Heart right ventricle (tissue), 16 donors: ENCODE measurements at regions not wholly inside any gene's neighbourhood (a gene's known extent, or its start where the extent isn't known, plus 50 kb on each side); places are given as distances from the start of the nearest gene placed in this dataset.
"Not testable (repeated sequence)": the region's sequence is repeated elsewhere in the genome, so short reads cannot be mapped to it uniquely, and the experiment has no call there.

Experiments
- ATAC-seq, 8 donors: fragments of 200-7000 bp; cut with Tn5 transposase; one replicate each; pipeline ENCODE4 v1.9.1; 2020; ENCODE audit warnings: mild to moderate bottlenecking in 8 of 8, moderate library complexity in 8 of 8, moderate number of reproducible peaks in 1 of 8
- DNase-seq, 2 donors: peaks; one replicate each; pipeline ENCODE4 v3.0.0-alpha.2; 2020
- H3K27ac ChIP-seq, 10 donors: fragments of 200-600 bp; sonication (generic) in 2 of 10; one replicate each; pipeline versions ENCODE4 v1.5.0 to v1.8.0; 2020 to 2022; ENCODE audit warnings: mild to moderate bottlenecking in 3 of 10
- H3K27me3 ChIP-seq, 7 donors: fragments of 200-600 bp; one replicate each; pipeline ENCODE4 v1.8.0; 2021 to 2022; ENCODE audit warnings: mild to moderate bottlenecking in 2 of 7
- H3K36me3 ChIP-seq, 9 donors: fragments of 200-600 bp; sonication (generic) in 1 of 9; one replicate each; pipeline versions ENCODE4 v1.5.0 to v1.8.0; 2020 to 2022; ENCODE audit warnings: mild to moderate bottlenecking in 2 of 9
- H3K4me1 ChIP-seq, 9 donors: fragments of 200-600 bp; sonication (generic) in 1 of 9; one replicate each; pipeline versions ENCODE4 v1.5.0 to v1.8.0; 2020 to 2022; ENCODE audit warnings: mild to moderate bottlenecking in 4 of 9
- H3K4me3 ChIP-seq, 10 donors: fragments of 200-600 bp; sonication (generic) in 2 of 10; one replicate each; pipeline versions ENCODE4 v1.5.0 to v1.8.0; 2020 to 2022; ENCODE audit warnings: mild to moderate bottlenecking in 7 of 10, moderate library complexity in 2 of 10
- H3K9me3 ChIP-seq, 11 donors: fragments of 200-600 bp in 10 of 11; sonication (generic) in 2 of 11; one replicate each; pipeline versions ENCODE4 v1.5.0 to v1.8.0; 2013 to 2022; ENCODE audit warnings: mild to moderate bottlenecking in 2 of 11, control low read depth in 1 of 11, moderate library complexity in 1 of 11
- CTCF ChIP-seq, 9 donors: fragments of 200-600 bp; sonication (generic) in 2 of 9; IDR thresholded peaks; one replicate each; pipeline versions ENCODE4 v1.5.0 to v1.8.0; 2021 to 2022; ENCODE audit warnings: antibody characterized with exemption in 9 of 9, mild to moderate bottlenecking in 5 of 9, moderate library complexity in 1 of 9
- WGBS, 2 donors: extraction: QIAGEN DNeasy Blood & Tissue Kit; methylation state at CpG; one replicate each; pipeline ENCODE4 v1.1.7; 2013; ENCODE audit warnings: inconsistent platforms in 1 of 2; 5-methylcytosine and 5-hydroxymethylcytosine counted together
- intact Hi-C, 10 donors: fragments of 100-400 bp; cut with DNase I; formaldehyde crosslinking; loops; one replicate each; pipeline versions ENCODE4 v1.11.1 to v1.14.2; 2022
- donor health status: Arrhythmogenic right ventricular cardiomyopathy.
- donor health status: ischemic (EF 13 %, LVEDD 7.1; RV severe dilation, severe dysfunction).
- donor health status: healthy with polysubstance abuse.
- donor health status: DM: no; HTN: yes; CAD: no.
- donor health status: DM: no; HTN: no; CAD: no.
- donor health status: ischemic (EF 25% LVEDD 6.9; RV normal size, moderate dysfunction).
- donor health status: ischemic (EF 25% LVEDD 5.7; RV mildly dilated, moderate dysfunction).
- donor health status: healthy.
- donor health status: DM: yes; HTN: yes; CAD: no.
- donor health status: Ischemic cardiomyopathy.
- donor health status: ischemic (EF 35%, LVEDD 5.7; RV mildly dilated, moderate dysfunction).
- donor health status: nonischemic (EF 11% LVEDD 7.7; RV severe dilation, severe dysfunction).
- donor health status: DM: yes; HTN: yes; CAD: no.
- donor health status: PGD.
- donor health status: ischemic (EF 29% LVEDD 5.4; RV normal size, mild dysfunction).
- donor health status: nonischemic (EF 23%, LVEDD 6.1; RV moderate dilation, normal function).

GRCh38 chr3:87742250-87742649, 316.6 kb downstream of the CGGBP1 start:
- H3K4me3 ChIP-seq = no peak overlapping the region
- 70 to 77% methylated on average over 2 of the region's 2 CpGs for WGBS, 2 donors
- ATAC-seq = no peak
- DNase-seq = no peak
- peaks cover 0 to 30% (median 14%) of the 10 kb centered on the region in 11 donors for H3K9me3 ChIP-seq
- intact Hi-C loops = no loop called here
- H3K27ac ChIP-seq = no peak overlapping the region
- H3K4me1 ChIP-seq = no peaks in the 10 kb centered on the region
- no peaks in the 10 kb centered on the region for H3K36me3 ChIP-seq
- no peaks in the 10 kb centered on the region for H3K27me3 ChIP-seq
- TF ChIP-seq CTCF (IDR thresholded peaks at IDR 0.05) = no peak

GRCh38 chr3:87740894-87741293, 317.9 kb downstream of the CGGBP1 start:
- H3K4me3 ChIP-seq, H3K27me3 ChIP-seq, DNase-seq, H3K36me3 ChIP-seq, H3K27ac ChIP-seq, ATAC-seq, H3K4me1 ChIP-seq, intact Hi-C loops: not testable (repeated sequence)
- H3K9me3 ChIP-seq = peaks cover 0 to 30% (median 14%) of the 10 kb centered on the region in 11 donors
- WGBS, 2 donors = 86 to 89% methylated on average over 1 of the region's 1 CpG

GRCh38 chr3:87737817-87738216, 321.0 kb downstream of the CGGBP1 start:
- H3K27me3 ChIP-seq, H3K27ac ChIP-seq, ATAC-seq, H3K4me3 ChIP-seq, H3K4me1 ChIP-seq, DNase-seq, intact Hi-C loops, H3K36me3 ChIP-seq: not testable (repeated sequence)
- peaks cover 0 to 26% (median 13%) of the 10 kb centered on the region in 11 donors for H3K9me3 ChIP-seq
- 59 to 69% methylated on average over 3 of the region's 3 CpGs for WGBS, 2 donors

GRCh38 chr3:87733671-87734367, 325.0 kb downstream of the CGGBP1 start:
- DNase-seq (no peak), ATAC-seq (no peak)
- WGBS, 2 donors = 87 to 88% methylated on average over 10 of the region's 10 CpGs
- Histone ChIP-seq H3K27me3 (no peaks in the 10 kb centered on the region), H3K4me1 (no peaks in the 10 kb centered on the region), H3K36me3 (no peaks in the 10 kb centered on the region), H3K9me3 (no peaks in the 10 kb centered on the region), H3K27ac (no peak overlapping the region), H3K4me3 (no peak overlapping the region)
- intact Hi-C loops = no loop called here
- no peak for TF ChIP-seq CTCF (IDR thresholded peaks at IDR 0.05)

GRCh38 chr3:87732294-87732693, 326.5 kb downstream of the CGGBP1 start:
- TF ChIP-seq CTCF (IDR thresholded peaks at IDR 0.05) = no peak
- Histone ChIP-seq H3K36me3 (no peaks in the 10 kb centered on the region), H3K27ac (no peak overlapping the region), H3K9me3 (no peaks in the 10 kb centered on the region), H3K27me3 (no peaks in the 10 kb centered on the region), H3K4me3 (no peak overlapping the region), H3K4me1 (no peaks in the 10 kb centered on the region)
- intact Hi-C loops = no loop called here
- 54 to 60% methylated on average over 3 of the region's 3 CpGs for WGBS, 2 donors
- no peak for DNase-seq
- no peak for ATAC-seq
